K562 (cell line): ENCODE measurements at regions not wholly inside any gene's neighbourhood (a gene's known extent, or its start where the extent isn't known, plus 50 kb on each side); places are given as distances from the start of the nearest gene placed in this dataset.
"Not testable (repeated sequence)": the region's sequence is repeated elsewhere in the genome, so short reads cannot be mapped to it uniquely, and the experiment has no call there.

Experiments
- ATAC-seq: fragments of 200-7000 bp; cut with Tn5 transposase; 3 replicates; pipeline ENCODE4 v1.9.1; 2020; ENCODE audit warnings: moderate library complexity
- BruUV-seq: library from RNA; stranded (reverse); fragments of 400-500 nt; replicated peaks from 2 replicates; lab custom pipeline; 2021; lab: Mats Ljungman, UMichigan
- CTCF ChIA-PET: fragments of 300-600 bp; formaldehyde crosslinking; extraction: SDS; loops from one replicate; lab custom pipeline; 2021; ENCODE audit warnings: low intra/inter-chr PET ratio; lab: Yijun Ruan, JAX
- POLR2A ChIA-PET: fragments of 300-600, 350-650 bp; sonication (Branson Sonifier 250); formaldehyde crosslinking; extraction: SDS; loops from one replicate; lab custom pipeline; 2021; ENCODE audit warnings: antibody characterized with exemption, inconsistent platforms; lab: Yijun Ruan, JAX
- DNase-seq, 4 experiments: peaks; one replicate each; pipeline versions ENCODE4 v3.0.0 to v3.0.0-alpha.2; 2011 to 2018; ENCODE audit warnings: low spot score in 3 of 4, mixed read lengths in 3 of 4; ENCODE audit errors: extremely low read depth in 1 of 4
- FAIRE-seq: peaks from 2 replicates; lab custom pipeline; 2011; peaks lifted over from hg19 to GRCh38; lab: Jason Lieb, UNC
- H2AFZ ChIP-seq: 2 replicates; pipeline ENCODE4 v1.6.0; 2011; ENCODE audit warnings: low read depth, low read length, control low read depth, inconsistent platforms
- H3K27ac ChIP-seq: fragments of 200-600 bp; 3 replicates; pipeline ENCODE4 v1.8.0; 2011; ENCODE audit warnings: low read depth, mild to moderate bottlenecking, control low read depth, inconsistent platforms, low read length, moderate library complexity, mixed read lengths; ENCODE audit errors: extremely low read depth
- H3K27me3 ChIP-seq, 2 experiments: fragments of 300-600 bp in 1 of 2; 2 replicates in 1 of 2; 3 replicates in 1 of 2; pipeline versions ENCODE4 v1.6.0 to v1.8.0; 2011; ENCODE audit warnings: inconsistent platforms in 2 of 2, low read length in 2 of 2, mild to moderate bottlenecking in 1 of 2, mixed read lengths in 1 of 2, moderate library complexity in 1 of 2; ENCODE audit not compliant: control insufficient read depth in 2 of 2, insufficient read depth in 2 of 2
- H3K36me3 ChIP-seq: fragments of 300-600 bp; 3 replicates; pipeline ENCODE4 v1.8.0; 2011; ENCODE audit warnings: mild to moderate bottlenecking, low read length, inconsistent platforms; ENCODE audit not compliant: control insufficient read depth, insufficient read depth
- H3K4me1 ChIP-seq, 2 experiments: fragments of 200-600 bp in 1 of 2; replicated peaks in 1 of 2; 2 replicates in 1 of 2; 3 replicates in 1 of 2; pipeline versions ENCODE4 v1.5.1 to v1.8.0; 2011; ENCODE audit warnings: inconsistent platforms in 2 of 2, low read length in 2 of 2, mild to moderate bottlenecking in 1 of 2, mixed read lengths in 1 of 2, moderate library complexity in 1 of 2; ENCODE audit not compliant: control insufficient read depth in 2 of 2, insufficient read depth in 2 of 2
- H3K4me2 ChIP-seq: 2 replicates; pipeline ENCODE4 v1.6.1; 2011; ENCODE audit warnings: low read length, control low read depth, inconsistent platforms, mixed read lengths; ENCODE audit not compliant: insufficient read depth
- H3K4me3 ChIP-seq: fragments of 200-600 bp; sonication (generic), shearing (Covaris generic); 2 replicates; pipeline ENCODE4 v1.5.1; 2016; ENCODE audit warnings: control low read depth, inconsistent platforms
- H3K79me2 ChIP-seq: fragments of 200-600 bp; 3 replicates; pipeline ENCODE4 v1.8.0; 2011; ENCODE audit warnings: low read length, inconsistent platforms; ENCODE audit not compliant: control insufficient read depth, insufficient read depth
- H3K9ac ChIP-seq, 2 experiments: 2 replicates each; pipeline versions ENCODE4 v1.6.0 to v1.6.1; 2011; ENCODE audit warnings: low read depth in 2 of 2, low read length in 2 of 2, control low read depth in 1 of 2, inconsistent platforms in 1 of 2, mild to moderate bottlenecking in 1 of 2, mixed read lengths in 1 of 2; ENCODE audit not compliant: insufficient read depth in 1 of 2
- H3K9me1 ChIP-seq: one replicate; pipeline ENCODE4 v1.6.0; 2011; ENCODE audit warnings: inconsistent platforms, mild to moderate bottlenecking, low read length, moderate library complexity; ENCODE audit not compliant: control insufficient read depth, insufficient read depth
- H3K9me3 ChIP-seq: replicated peaks from 2 replicates; pipeline ENCODE4 v1.5.1; 2011; ENCODE audit warnings: low read depth, low read length, inconsistent platforms; ENCODE audit not compliant: control insufficient read depth, insufficient read depth
- H4K20me1 ChIP-seq: replicated peaks from 2 replicates; pipeline ENCODE4 v1.6.1; 2011; ENCODE audit warnings: low read length, inconsistent platforms, mixed read lengths; ENCODE audit not compliant: control insufficient read depth, insufficient read depth
- FOSL1 ChIP-seq: fragments of 200-800 bp; sonication (Bioruptor generic); conservative IDR thresholded peaks from 2 replicates; pipeline ENCODE4 v1.6.1; 2016; ENCODE audit warnings: missing genetic modification characterization, missing compliant biosample characterization
- WGBS: fragments of 100-300 bp; shearing (Covaris generic); methylation state at CpG from one replicate; pipeline ENCODE4 v1.1.6; 2016; ENCODE audit warnings: low coverage, mixed read lengths; ENCODE audit not compliant: insufficient coverage; ENCODE audit errors: missing lambda C conversion rate; 5-methylcytosine and 5-hydroxymethylcytosine counted together
- in situ Hi-C: fragments of 300-500 bp; cut with MboI; formaldehyde crosslinking; loops from 4 replicates; pipeline ENCODE4 v1.15.0; 2018; ENCODE audit warnings: inconsistent platforms, mixed read lengths
- intact Hi-C: fragments of 100-400 bp; cut with micrococcal nuclease; formaldehyde crosslinking; loops from 2 replicates; pipeline ENCODE4 v1.14.2; 2022
- TF ChIP-seq, protein P1 (sequence below), 3 experiments: fragments of 200-800 bp in 1 of 3; fragments of 250-450 bp in 1 of 3; fragments of 450-650 bp in 1 of 3; sonication (Bioruptor Pico) in 1 of 3; sonication (Bioruptor generic) in 1 of 3; formaldehyde crosslinking in 1 of 3; IDR thresholded peaks; 2 replicates each; pipeline versions ENCODE4 v1.6.1 to v1.8.0; 2016 to 2022; ENCODE audit warnings: mild to moderate bottlenecking in 2 of 3, missing genetic modification characterization in 2 of 3, missing compliant biosample characterization in 1 of 3, moderate library complexity in 1 of 3

DNA sequence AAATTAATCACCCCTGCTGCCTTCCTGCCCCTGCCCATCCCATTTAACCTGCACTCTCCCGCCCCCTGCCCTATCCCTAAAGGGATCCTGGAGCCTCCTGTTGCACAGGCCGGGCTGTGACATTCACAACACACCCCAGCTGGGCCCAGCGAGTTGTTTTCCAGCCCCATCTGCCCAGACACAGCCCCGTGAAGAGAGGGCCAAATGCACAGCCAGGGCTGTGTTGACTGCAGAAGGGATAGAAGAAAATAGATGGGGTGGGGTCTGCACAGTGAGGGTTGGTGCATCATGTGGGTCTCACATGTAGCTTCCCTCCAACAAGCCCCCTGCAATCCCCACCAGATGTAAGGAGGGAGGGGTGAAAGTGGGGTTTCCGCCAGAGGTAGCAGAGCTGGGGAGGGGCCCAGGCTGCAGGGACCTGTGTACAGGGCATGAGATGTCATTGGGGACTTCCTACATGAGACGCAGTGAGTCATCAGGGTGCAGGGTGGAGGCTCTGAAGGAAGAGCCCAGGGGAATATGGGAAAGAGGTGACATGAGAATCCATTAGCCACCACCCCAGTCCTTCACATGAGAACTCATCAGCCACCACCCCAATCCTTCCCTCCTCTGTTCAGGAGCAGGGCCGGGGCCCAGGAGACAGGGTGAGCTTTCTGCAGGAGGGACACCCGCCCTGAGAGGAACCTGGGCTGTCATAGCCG is 339.3 kb downstream of the PREX1 start:
- BruUV-seq, intact Hi-C loops, H3K9ac ChIP-seq, H3K9me1 ChIP-seq, POLR2A ChIA-PET, H2AFZ ChIP-seq, H3K4me1 ChIP-seq, H4K20me1 ChIP-seq, H3K9me3 ChIP-seq, CTCF ChIA-PET, H3K4me3 ChIP-seq, H3K79me2 ChIP-seq, FAIRE-seq, in situ Hi-C loops, H3K4me2 ChIP-seq, H3K36me3 ChIP-seq, H3K27me3 ChIP-seq, H3K27ac ChIP-seq: not testable (repeated sequence)
- 0% methylated on average over 9 of the region's 9 CpGs for WGBS
- peak; percentile 43; the same call in 1 of the 3 replicates for ATAC-seq
- TF ChIP-seq, protein P1, sequence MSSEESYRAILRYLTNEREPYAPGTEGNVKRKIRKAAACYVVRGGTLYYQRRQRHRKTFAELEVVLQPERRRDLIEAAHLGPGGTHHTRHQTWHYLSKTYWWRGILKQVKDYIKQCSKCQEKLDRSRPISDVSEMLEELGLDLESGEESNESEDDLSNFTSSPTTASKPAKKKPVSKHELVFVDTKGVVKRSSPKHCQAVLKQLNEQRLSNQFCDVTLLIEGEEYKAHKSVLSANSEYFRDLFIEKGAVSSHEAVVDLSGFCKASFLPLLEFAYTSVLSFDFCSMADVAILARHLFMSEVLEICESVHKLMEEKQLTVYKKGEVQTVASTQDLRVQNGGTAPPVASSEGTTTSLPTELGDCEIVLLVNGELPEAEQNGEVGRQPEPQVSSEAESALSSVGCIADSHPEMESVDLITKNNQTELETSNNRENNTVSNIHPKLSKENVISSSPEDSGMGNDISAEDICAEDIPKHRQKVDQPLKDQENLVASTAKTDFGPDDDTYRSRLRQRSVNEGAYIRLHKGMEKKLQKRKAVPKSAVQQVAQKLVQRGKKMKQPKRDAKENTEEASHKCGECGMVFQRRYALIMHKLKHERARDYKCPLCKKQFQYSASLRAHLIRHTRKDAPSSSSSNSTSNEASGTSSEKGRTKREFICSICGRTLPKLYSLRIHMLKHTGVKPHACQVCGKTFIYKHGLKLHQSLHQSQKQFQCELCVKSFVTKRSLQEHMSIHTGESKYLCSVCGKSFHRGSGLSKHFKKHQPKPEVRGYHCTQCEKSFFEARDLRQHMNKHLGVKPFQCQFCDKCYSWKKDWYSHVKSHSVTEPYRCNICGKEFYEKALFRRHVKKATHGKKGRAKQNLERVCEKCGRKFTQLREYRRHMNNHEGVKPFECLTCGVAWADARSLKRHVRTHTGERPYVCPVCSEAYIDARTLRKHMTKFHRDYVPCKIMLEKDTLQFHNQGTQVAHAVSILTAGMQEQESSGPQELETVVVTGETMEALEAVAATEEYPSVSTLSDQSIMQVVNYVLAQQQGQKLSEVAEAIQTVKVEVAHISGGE (CRISPR knock-in tag; IDR thresholded peaks at IDR 0.05), result 0 out of 6 replicates have a peak, but pooled peaks of 1 of the 3 experiments have one; percentile 46
- TF ChIP-seq FOSL1 (tag), result 0 out of 2 replicates have a peak, but pooled peaks have one; percentile 25
- DNase-seq, result peak in 2 of 4 experiments; percentile 2 to 9
